Endodermal cell (in vitro differentiated cells): ENCODE measurements at regions not wholly inside any gene's neighbourhood (a gene's known extent, or its start where the extent isn't known, plus 50 kb on each side); places are given as distances from the start of the nearest gene placed in this dataset.

Experiments
- DNase-seq: peaks from one replicate; pipeline ENCODE4 v3.0.0-alpha.2; 2017
- H3K27ac ChIP-seq: 2 replicates; pipeline ENCODE4 v1.5.1; 2013; ENCODE audit warnings: mild to moderate bottlenecking, low read depth, low read length, moderate library complexity
- H3K27me3 ChIP-seq: 2 replicates; pipeline ENCODE4 v1.6.1; 2013; ENCODE audit warnings: mild to moderate bottlenecking, low read length, moderate library complexity; ENCODE audit not compliant: insufficient read depth, control insufficient read depth, poor library complexity, severe bottlenecking
- H3K36me3 ChIP-seq: 2 replicates; pipeline ENCODE4 v1.7.0; 2013; ENCODE audit warnings: mild to moderate bottlenecking, low read length, moderate library complexity; ENCODE audit not compliant: control insufficient read depth, insufficient read depth
- H3K4me1 ChIP-seq: one replicate; pipeline ENCODE4 v1.7.0; 2013; ENCODE audit warnings: low read length; ENCODE audit not compliant: control insufficient read depth, insufficient read depth
- H3K4me3 ChIP-seq: 2 replicates; pipeline ENCODE4 v1.5.1; 2013; ENCODE audit warnings: mild to moderate bottlenecking, low read length, moderate library complexity
- H3K9ac ChIP-seq: 2 replicates; pipeline ENCODE4 v1.6.1; 2013; ENCODE audit warnings: mild to moderate bottlenecking, low read length, moderate library complexity; ENCODE audit not compliant: poor library complexity, severe bottlenecking; ENCODE audit errors: extremely low read depth
- H3K9me3 ChIP-seq: 2 replicates; pipeline ENCODE4 v1.6.1; 2013; ENCODE audit warnings: mild to moderate bottlenecking, low read length, moderate library complexity; ENCODE audit not compliant: control insufficient read depth
- H3K27ac Mint-ChIP-seq: 2 replicates; pipeline ENCODE4 v1.8.0; 2020; ENCODE audit warnings: mixed read lengths
- H3K27me3 Mint-ChIP-seq: 2 replicates; pipeline ENCODE4 v1.8.0; 2021; ENCODE audit warnings: mild to moderate bottlenecking, mixed read lengths; ENCODE audit not compliant: insufficient read depth
- H3K36me3 Mint-ChIP-seq: 2 replicates; pipeline ENCODE4 v1.8.0; 2020; ENCODE audit warnings: low read depth, mixed read lengths
- H3K4me1 Mint-ChIP-seq: 2 replicates; pipeline ENCODE4 v1.8.0; 2020; ENCODE audit warnings: mixed read lengths
- H3K4me3 Mint-ChIP-seq: 2 replicates; pipeline ENCODE4 v1.8.0; 2020; ENCODE audit warnings: mild to moderate bottlenecking, moderate library complexity, mixed read lengths
- H3K9me3 Mint-ChIP-seq: 2 replicates; pipeline ENCODE4 v1.8.0; 2020; ENCODE audit warnings: mild to moderate bottlenecking, mixed read lengths
- WGBS, 2 experiments: methylation state at CpG; one replicate each; pipeline versions ENCODE4 v1.1.5 to v1.1.7; 2013; ENCODE audit warnings: missing lambda C conversion rate in 2 of 2, mixed read lengths in 1 of 2; ENCODE audit not compliant: insufficient coverage in 1 of 2, insufficient read length in 1 of 2; 5-methylcytosine and 5-hydroxymethylcytosine counted together
- TF ChIP-seq, protein P1 (sequence below): fragments of 200-600 bp; sonication (generic); conservative IDR thresholded peaks from 2 replicates; pipeline ENCODE4 v1.5.0; 2021; ENCODE audit warnings: antibody characterized with exemption, mild to moderate bottlenecking

- Mint-ChIP-seq H3K4me1 (peaks cover 8% of the 10 kb centered on the region), H3K36me3 (no peaks in the 10 kb centered on the region), H3K27ac (peak overlapping the region; percentile 5), H3K27me3 (no peaks in the 10 kb centered on the region), H3K9me3 (no peaks in the 10 kb centered on the region), H3K4me3 (no peak overlapping the region)
- TF ChIP-seq, protein P1, sequence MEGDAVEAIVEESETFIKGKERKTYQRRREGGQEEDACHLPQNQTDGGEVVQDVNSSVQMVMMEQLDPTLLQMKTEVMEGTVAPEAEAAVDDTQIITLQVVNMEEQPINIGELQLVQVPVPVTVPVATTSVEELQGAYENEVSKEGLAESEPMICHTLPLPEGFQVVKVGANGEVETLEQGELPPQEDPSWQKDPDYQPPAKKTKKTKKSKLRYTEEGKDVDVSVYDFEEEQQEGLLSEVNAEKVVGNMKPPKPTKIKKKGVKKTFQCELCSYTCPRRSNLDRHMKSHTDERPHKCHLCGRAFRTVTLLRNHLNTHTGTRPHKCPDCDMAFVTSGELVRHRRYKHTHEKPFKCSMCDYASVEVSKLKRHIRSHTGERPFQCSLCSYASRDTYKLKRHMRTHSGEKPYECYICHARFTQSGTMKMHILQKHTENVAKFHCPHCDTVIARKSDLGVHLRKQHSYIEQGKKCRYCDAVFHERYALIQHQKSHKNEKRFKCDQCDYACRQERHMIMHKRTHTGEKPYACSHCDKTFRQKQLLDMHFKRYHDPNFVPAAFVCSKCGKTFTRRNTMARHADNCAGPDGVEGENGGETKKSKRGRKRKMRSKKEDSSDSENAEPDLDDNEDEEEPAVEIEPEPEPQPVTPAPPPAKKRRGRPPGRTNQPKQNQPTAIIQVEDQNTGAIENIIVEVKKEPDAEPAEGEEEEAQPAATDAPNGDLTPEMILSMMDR = no peak
- Histone ChIP-seq H3K9ac (no peak overlapping the region), H3K36me3 (no peaks in the 10 kb centered on the region), H3K4me3 (no peak overlapping the region), H3K27ac (no peak overlapping the region), H3K27me3 (no peaks in the 10 kb centered on the region), H3K9me3 (no peaks in the 10 kb centered on the region), H3K4me1 (no peaks in the 10 kb centered on the region)
- WGBS, 2 experiments = 80 to 96% methylated on average over 5 of the region's 5 CpGs
- no peak for DNase-seq
Observed at GRCh38 chr6:93927731-93928130, 508.4 kb upstream of the EPHA7 start.

- no peaks in the 10 kb centered on the region for H3K4me1 ChIP-seq
- DNase-seq = no peak
- no peaks in the 10 kb centered on the region for H3K36me3 ChIP-seq
- no peak overlapping the region for H3K4me3 ChIP-seq
- no peak overlapping the region for H3K9ac ChIP-seq
- WGBS, 2 experiments = 100% methylated on average over 1 of the region's 1 CpG; no CpG with 5 or more reads in 1 of the 2 experiments
- H3K9me3 ChIP-seq = peaks cover 5% of the 10 kb centered on the region
- Mint-ChIP-seq H3K4me1 (peaks cover 2% of the 10 kb centered on the region), H3K27ac (no peak overlapping the region), H3K27me3 (no peaks in the 10 kb centered on the region), H3K4me3 (no peak overlapping the region), H3K9me3 (no peaks in the 10 kb centered on the region), H3K36me3 (peaks cover 3% of the 10 kb centered on the region)
- no peaks in the 10 kb centered on the region for H3K27me3 ChIP-seq
- no peak overlapping the region for H3K27ac ChIP-seq
- TF ChIP-seq, protein P1 = no peak
Observed at GRCh38 chr6:93919365-93919764, 500.0 kb upstream of the EPHA7 start.

- DNase-seq = no peak
- H3K27me3 ChIP-seq = no peaks in the 10 kb centered on the region
- no peaks in the 10 kb centered on the region for H3K36me3 ChIP-seq
- no peak overlapping the region for H3K27ac ChIP-seq
- H3K9ac ChIP-seq = no peak overlapping the region
- peaks cover 5% of the 10 kb centered on the region for H3K9me3 ChIP-seq
- H3K9me3 Mint-ChIP-seq = no peaks in the 10 kb centered on the region
- H3K4me1 Mint-ChIP-seq = peaks cover 2% of the 10 kb centered on the region
- H3K27ac Mint-ChIP-seq = no peak overlapping the region
- no peak overlapping the region for H3K4me3 ChIP-seq
- H3K4me1 ChIP-seq = no peaks in the 10 kb centered on the region
- no peak overlapping the region for H3K4me3 Mint-ChIP-seq
- TF ChIP-seq, protein P1 = no peak
- H3K36me3 Mint-ChIP-seq = peaks cover 3% of the 10 kb centered on the region
- H3K27me3 Mint-ChIP-seq = no peaks in the 10 kb centered on the region
- WGBS, 2 experiments = 85 to 90% methylated on average over 3 of the region's 3 CpGs
Observed at GRCh38 chr6:93918258-93918657, 498.9 kb upstream of the EPHA7 start.
